Inferior parietal cortex (tissue), 1 donor: ENCODE measurements at regions not wholly inside any gene's neighbourhood (a gene's known extent, or its start where the extent isn't known, plus 50 kb on each side); places are given as distances from the start of the nearest gene placed in this dataset.
"Not testable (repeated sequence)": the region's sequence is repeated elsewhere in the genome, so short reads cannot be mapped to it uniquely, and the experiment has no call there.

Experiments used
- DNase-seq: peaks from one replicate; pipeline ENCODE4 v3.0.0-alpha.2; 2016; ENCODE audit errors: extremely low spot score

- DNase-seq, result not testable (repeated sequence)
Measured at GRCh38 chr5:12578803-12579202, 674.6 kb upstream of the CTNND2 start.

GRCh38 chr5:12576953-12577352 lies 672.7 kb upstream of the CTNND2 start:
- not testable (repeated sequence) for DNase-seq

- peak; percentile 6 for DNase-seq
Measured at GRCh38 chr5:12574298-12575093, 670.2 kb upstream of the CTNND2 start.

GRCh38 chr5:12573916-12574297 lies 669.7 kb upstream of the CTNND2 start:
- DNase-seq, result not testable (repeated sequence)

- no peak for DNase-seq
Measured at GRCh38 chr5:12570688-12571087, 666.4 kb upstream of the CTNND2 start.

GRCh38 chr5:12566441-12566840 lies 662.2 kb upstream of the CTNND2 start:
- no peak for DNase-seq

- DNase-seq, result no peak
Measured at GRCh38 chr5:12557012-12557411, 652.8 kb upstream of the CTNND2 start.

GRCh38 chr5:12526113-12526512 lies 621.9 kb upstream of the CTNND2 start:
- DNase-seq, result no peak

GRCh38 chr5:12522116-12522515 lies 617.9 kb upstream of the CTNND2 start:
- no peak for DNase-seq

- DNase-seq, result not testable (repeated sequence)
Measured at GRCh38 chr5:12504983-12505382, 600.7 kb upstream of the CTNND2 start.

- no peak for DNase-seq
Measured at GRCh38 chr5:12488161-12488560, 583.9 kb upstream of the CTNND2 start.

- DNase-seq, result no peak
Measured at GRCh38 chr5:12480487-12480886, 576.2 kb upstream of the CTNND2 start.

GRCh38 chr5:12477554-12477953 lies 573.3 kb upstream of the CTNND2 start:
- DNase-seq, result no peak

GRCh38 chr5:12467799-12468198 lies 563.6 kb upstream of the CTNND2 start:
- no peak for DNase-seq

GRCh38 chr5:12460493-12461261 lies 556.4 kb upstream of the CTNND2 start:
- no peak for DNase-seq

GRCh38 chr5:12459326-12459725 lies 555.1 kb upstream of the CTNND2 start:
- peak; percentile 35 for DNase-seq

GRCh38 chr5:12419075-12419474 lies 514.8 kb upstream of the CTNND2 start:
- no peak for DNase-seq

GRCh38 chr5:12413585-12413984 lies 509.3 kb upstream of the CTNND2 start:
- no peak for DNase-seq

- DNase-seq, result no peak
Measured at GRCh38 chr5:12413075-12413474, 508.8 kb upstream of the CTNND2 start.

GRCh38 chr5:12399868-12400267 lies 495.6 kb upstream of the CTNND2 start:
- DNase-seq, result no peak

GRCh38 chr5:12392246-12392645 lies 488.0 kb upstream of the CTNND2 start:
- DNase-seq, result no peak

- DNase-seq, result no peak
Measured at GRCh38 chr5:12385095-12385494, 480.8 kb upstream of the CTNND2 start.

GRCh38 chr5:12384005-12384404 lies 479.8 kb upstream of the CTNND2 start:
- no peak for DNase-seq
